DOHH2 (cell line): ENCODE measurements at regions not wholly inside any gene's neighbourhood (a gene's known extent, or its start where the extent isn't known, plus 50 kb on each side); places are given as distances from the start of the nearest gene placed in this dataset.

ENCODE experiments used
- EZH2phosphoT487 ChIP-seq: fragments of 200-600 bp; sonication (generic); IDR thresholded peaks from 2 replicates; pipeline ENCODE4 v1.6.1; 2017; ENCODE audit warnings: borderline replicate concordance, mild to moderate bottlenecking, antibody characterized with exemption, low read length, moderate library complexity, mixed read lengths
- TF ChIP-seq, protein P1 (sequence below): fragments of 200-600 bp; sonication (generic); IDR thresholded peaks from one replicate; pipeline ENCODE4 v1.5.1; 2014; ENCODE audit warnings: antibody characterized with exemption, mild to moderate bottlenecking, low read depth, low read length; ENCODE audit not compliant: poor library complexity, severe bottlenecking

DNA sequence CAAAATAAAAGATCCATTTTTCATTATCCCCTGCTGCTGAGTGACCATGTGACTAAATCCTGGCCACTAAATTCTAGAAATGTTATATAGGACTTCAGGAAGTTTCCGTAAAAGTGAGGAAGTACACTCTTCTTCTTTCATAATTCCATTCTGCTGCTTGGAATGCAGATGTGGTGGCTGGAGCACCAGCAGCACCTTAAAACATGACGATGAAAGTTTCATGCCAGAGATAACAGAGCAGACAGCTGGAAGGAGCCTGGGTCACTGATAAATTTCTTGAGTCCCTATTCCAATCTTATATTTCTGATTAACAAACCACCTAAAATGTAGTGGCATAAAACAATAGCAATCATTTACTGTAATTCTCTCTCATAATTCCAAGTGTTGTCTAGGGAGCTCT lies 238.7 kb downstream of the TBL1XR1 start:
- TF ChIP-seq, protein P1, sequence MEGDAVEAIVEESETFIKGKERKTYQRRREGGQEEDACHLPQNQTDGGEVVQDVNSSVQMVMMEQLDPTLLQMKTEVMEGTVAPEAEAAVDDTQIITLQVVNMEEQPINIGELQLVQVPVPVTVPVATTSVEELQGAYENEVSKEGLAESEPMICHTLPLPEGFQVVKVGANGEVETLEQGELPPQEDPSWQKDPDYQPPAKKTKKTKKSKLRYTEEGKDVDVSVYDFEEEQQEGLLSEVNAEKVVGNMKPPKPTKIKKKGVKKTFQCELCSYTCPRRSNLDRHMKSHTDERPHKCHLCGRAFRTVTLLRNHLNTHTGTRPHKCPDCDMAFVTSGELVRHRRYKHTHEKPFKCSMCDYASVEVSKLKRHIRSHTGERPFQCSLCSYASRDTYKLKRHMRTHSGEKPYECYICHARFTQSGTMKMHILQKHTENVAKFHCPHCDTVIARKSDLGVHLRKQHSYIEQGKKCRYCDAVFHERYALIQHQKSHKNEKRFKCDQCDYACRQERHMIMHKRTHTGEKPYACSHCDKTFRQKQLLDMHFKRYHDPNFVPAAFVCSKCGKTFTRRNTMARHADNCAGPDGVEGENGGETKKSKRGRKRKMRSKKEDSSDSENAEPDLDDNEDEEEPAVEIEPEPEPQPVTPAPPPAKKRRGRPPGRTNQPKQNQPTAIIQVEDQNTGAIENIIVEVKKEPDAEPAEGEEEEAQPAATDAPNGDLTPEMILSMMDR = no peak
- no peak for TF ChIP-seq EZH2phosphoT487
